DND-41 (cell line): ENCODE measurements at regions not wholly inside any gene's neighbourhood (a gene's known extent, or its start where the extent isn't known, plus 50 kb on each side); places are given as distances from the start of the nearest gene placed in this dataset.

Experiments used
- ATAC-seq: fragments of 200-7000 bp; cut with Tn5 transposase; 3 replicates; pipeline ENCODE4 v1.9.1; 2021; ENCODE audit warnings: low read depth; ENCODE audit not compliant: insufficient read depth
- DNase-seq: peaks from one replicate; pipeline ENCODE4 v3.0.0-alpha.2; 2020
- H2AFZ ChIP-seq: 2 replicates; pipeline ENCODE4 v1.6.0; 2012; ENCODE audit warnings: low read depth, low read length
- H3K27ac ChIP-seq: 2 replicates; pipeline ENCODE4 v1.5.1; 2012; ENCODE audit warnings: low read length, inconsistent platforms
- H3K27me3 ChIP-seq: fragments of 200-600 bp; sonication (generic); 2 replicates; pipeline ENCODE4 v1.6.0; 2012; ENCODE audit warnings: low read length, mild to moderate bottlenecking, inconsistent platforms; ENCODE audit not compliant: insufficient read depth, poor library complexity
- H3K36me3 ChIP-seq: 2 replicates; pipeline ENCODE4 v1.5.1; 2012; ENCODE audit warnings: low read length, inconsistent platforms; ENCODE audit not compliant: insufficient read depth
- H3K4me1 ChIP-seq: 2 replicates; pipeline ENCODE4 v1.5.1; 2012; ENCODE audit warnings: mild to moderate bottlenecking, low read length; ENCODE audit not compliant: insufficient read depth
- H3K4me2 ChIP-seq: 2 replicates; pipeline ENCODE4 v1.6.0; 2012; ENCODE audit warnings: mild to moderate bottlenecking, moderate library complexity, low read length, inconsistent platforms; ENCODE audit not compliant: insufficient read depth
- H3K4me3 ChIP-seq, 2 experiments: fragments of 200-600 bp in 1 of 2; shearing (Covaris generic) in 1 of 2; 2 replicates each; pipeline ENCODE4 v1.5.1; 2012 to 2016; ENCODE audit warnings: inconsistent platforms in 2 of 2, low read length in 2 of 2, mild to moderate bottlenecking in 2 of 2, low read depth in 1 of 2, moderate library complexity in 1 of 2
- H3K79me2 ChIP-seq: 2 replicates; pipeline ENCODE4 v1.6.0; 2012; ENCODE audit warnings: low read length, inconsistent platforms; ENCODE audit not compliant: insufficient read depth
- H3K9ac ChIP-seq: 2 replicates; pipeline ENCODE4 v1.6.0; 2012; ENCODE audit warnings: low read depth, mild to moderate bottlenecking, inconsistent platforms, low read length, moderate library complexity
- H3K9me3 ChIP-seq: 2 replicates; pipeline ENCODE4 v1.5.1; 2012; ENCODE audit warnings: low read length, moderate library complexity, mild to moderate bottlenecking, inconsistent platforms; ENCODE audit not compliant: insufficient read depth, severe bottlenecking
- H4K20me1 ChIP-seq: 2 replicates; pipeline ENCODE4 v1.6.0; 2012; ENCODE audit warnings: low read length; ENCODE audit not compliant: insufficient read depth
- CTCF ChIP-seq: IDR thresholded peaks from 2 replicates; pipeline ENCODE4 v1.5.1; 2012; ENCODE audit warnings: borderline replicate concordance, low read length, moderate library complexity, mild to moderate bottlenecking; ENCODE audit not compliant: poor library complexity, severe bottlenecking; ENCODE audit errors: extremely low read depth
- EZH2 ChIP-seq: IDR thresholded peaks from 3 replicates; pipeline ENCODE4 v1.6.1; 2012; ENCODE audit warnings: borderline replicate concordance, low read depth, mild to moderate bottlenecking, moderate library complexity, low read length, inconsistent platforms; ENCODE audit not compliant: severe bottlenecking

- H3K4me3 ChIP-seq: no peak overlapping the region
- no peaks in the 10 kb centered on the region for H3K4me1 ChIP-seq
- DNase-seq (no peak), ATAC-seq (no peak)
- no peaks in the 10 kb centered on the region for H3K79me2 ChIP-seq
- no peak overlapping the region for H3K4me2 ChIP-seq
- no peaks in the 10 kb centered on the region for H4K20me1 ChIP-seq
- no peaks in the 10 kb centered on the region for H3K9me3 ChIP-seq
- TF ChIP-seq EZH2: no peak
- H2AFZ ChIP-seq: no peak overlapping the region
- H3K36me3 ChIP-seq: no peaks in the 10 kb centered on the region
- H3K9ac ChIP-seq: no peak overlapping the region
- no peak overlapping the region for H3K27ac ChIP-seq
- no peaks in the 10 kb centered on the region for H3K27me3 ChIP-seq
Observed at GRCh38 chr18:34626404-34627136, 83.5 kb upstream of the DTNA start.

GRCh38 chr18:34627137-34627920, 82.8 kb upstream of the DTNA start:
- Histone ChIP-seq H3K4me1 (no peaks in the 10 kb centered on the region), H3K4me2 (no peak overlapping the region), H3K27me3 (peaks cover 2% of the 10 kb centered on the region), H4K20me1 (no peaks in the 10 kb centered on the region), H3K36me3 (no peaks in the 10 kb centered on the region), H3K27ac (no peak overlapping the region), H3K79me2 (no peaks in the 10 kb centered on the region), H3K9me3 (no peaks in the 10 kb centered on the region), H2AFZ (no peak overlapping the region), H3K4me3 (no peak overlapping the region), H3K9ac (no peak overlapping the region)
- no peak for TF ChIP-seq CTCF
- TF ChIP-seq EZH2: no peak
- DNase-seq (no peak), ATAC-seq (no peak)

GRCh38 chr18:34631093-34631966, 78.8 kb upstream of the DTNA start:
- DNase-seq (no peak), ATAC-seq (no peak)
- TF ChIP-seq CTCF (no peak), EZH2 (no peak)
- no peak overlapping the region for H3K9ac ChIP-seq
- no peaks in the 10 kb centered on the region for H4K20me1 ChIP-seq
- H3K27ac ChIP-seq: no peak overlapping the region
- H3K4me2 ChIP-seq: no peak overlapping the region
- H3K27me3 ChIP-seq: peaks cover 3% of the 10 kb centered on the region
- no peaks in the 10 kb centered on the region for H3K9me3 ChIP-seq
- no peak overlapping the region for H2AFZ ChIP-seq
- no peaks in the 10 kb centered on the region for H3K4me1 ChIP-seq
- no peaks in the 10 kb centered on the region for H3K79me2 ChIP-seq
- H3K4me3 ChIP-seq: no peak overlapping the region
- H3K36me3 ChIP-seq: no peaks in the 10 kb centered on the region
